ENCODE measurements at regions not wholly inside any gene's neighbourhood (a gene's known extent, or its start where the extent isn't known, plus 50 kb on each side); places are given as distances from the start of the nearest gene placed in this dataset.

- DNase-seq (ENCODE audit: low read depth in 2 of 2), result peak; percentile 35 to 69
Observed at GRCh38 chr1:170296642-170297041, 150.9 kb downstream of the NTMT2 start.

GRCh38 chr1:170301596-170301995 is 155.8 kb downstream of the NTMT2 start:
- no peak for TF ChIP-seq CTCF (IDR thresholded peaks at IDR 0.05; ENCODE audit: low read depth, low read length)
- H3K4me3 ChIP-seq (replicated peaks in 1 of 2; ENCODE audit: low read depth in 2 of 2, low read length in 2 of 2), result no peak overlapping the region
- DNase-seq (ENCODE audit: low read depth in 2 of 2), result no peak

More at GRCh38 chr1:170296642-170297041, 150.9 kb downstream of the NTMT2 start:
- no peak overlapping the region for H3K4me3 ChIP-seq (replicated peaks in 1 of 2; ENCODE audit: low read depth in 2 of 2, low read length in 2 of 2)
- TF ChIP-seq CTCF (IDR thresholded peaks at IDR 0.05; ENCODE audit: low read depth, low read length), result no peak

GRCh38 chr1:170303034-170303433 is 157.3 kb downstream of the NTMT2 start:
- no peak for TF ChIP-seq CTCF (IDR thresholded peaks at IDR 0.05; ENCODE audit: low read depth, low read length)
- DNase-seq (ENCODE audit: low read depth in 2 of 2), result no peak
- H3K4me3 ChIP-seq (replicated peaks in 1 of 2; ENCODE audit: low read depth in 2 of 2, low read length in 2 of 2), result no peak overlapping the region

- no peak overlapping the region for H3K4me3 ChIP-seq (replicated peaks in 1 of 2; ENCODE audit: low read depth in 2 of 2, low read length in 2 of 2)
- TF ChIP-seq CTCF (IDR thresholded peaks at IDR 0.05; ENCODE audit: low read depth, low read length), result no peak
Observed at GRCh38 chr1:170305777-170306512, 160.2 kb downstream of the NTMT2 start.

GRCh38 chr1:170306513-170306910 is 160.8 kb downstream of the NTMT2 start:
- TF ChIP-seq CTCF (IDR thresholded peaks at IDR 0.05; ENCODE audit: low read depth, low read length), result no peak
- H3K4me3 ChIP-seq (replicated peaks in 1 of 2; ENCODE audit: low read depth in 2 of 2, low read length in 2 of 2), result no peak overlapping the region
- no peak for DNase-seq (ENCODE audit: low read depth in 2 of 2)

More at GRCh38 chr1:170305777-170306512, 160.2 kb downstream of the NTMT2 start:
- DNase-seq (ENCODE audit: low read depth in 2 of 2), result peak in 1 of 2 donors; percentile 31

GRCh38 chr1:170306948-170307347 is 161.2 kb downstream of the NTMT2 start:
- H3K4me3 ChIP-seq (replicated peaks in 1 of 2; ENCODE audit: low read depth in 2 of 2, low read length in 2 of 2), result no peak overlapping the region
- no peak for DNase-seq (ENCODE audit: low read depth in 2 of 2)
- no peak for TF ChIP-seq CTCF (IDR thresholded peaks at IDR 0.05; ENCODE audit: low read depth, low read length)
